Right lobe of liver (tissue), 6 donors: ENCODE measurements at regions not wholly inside any gene's neighbourhood (a gene's known extent, or its start where the extent isn't known, plus 50 kb on each side); places are given as distances from the start of the nearest gene placed in this dataset.

Experiments used
- ATAC-seq, 4 donors: fragments of 200-7000 bp; cut with Tn5 transposase; one replicate each; pipeline ENCODE4 v1.9.1; 2020; ENCODE audit warnings: mild to moderate bottlenecking in 4 of 4, moderate library complexity in 4 of 4
- DNase-seq, 3 donors: peaks; one replicate each; pipeline ENCODE4 v3.0.0-alpha.2; 2020
- H3K27ac ChIP-seq, 3 donors: fragments of 200-600 bp; one replicate each; pipeline ENCODE4 v1.8.0; 2022
- H3K27me3 ChIP-seq, 2 donors: fragments of 200-600 bp; one replicate each; pipeline ENCODE4 v1.8.0; 2022
- H3K36me3 ChIP-seq, 4 donors: fragments of 200-600 bp; sonication (generic) in 1 of 4; one replicate each; pipeline versions ENCODE4 v1.5.1 to v1.8.0; 2017 to 2022; ENCODE audit warnings: control low read depth in 1 of 4
- H3K4me1 ChIP-seq, 4 donors: fragments of 200-600 bp; sonication (generic) in 1 of 4; one replicate each; pipeline versions ENCODE4 v1.5.1 to v1.8.0; 2017 to 2022; ENCODE audit warnings: control low read depth in 1 of 4
- H3K4me3 ChIP-seq, 3 donors: fragments of 200-600 bp; one replicate each; pipeline ENCODE4 v1.8.0; 2022
- H3K9me3 ChIP-seq, 4 donors: fragments of 200-600 bp; sonication (generic) in 1 of 4; one replicate each; pipeline versions ENCODE4 v1.5.1 to v1.8.0; 2017 to 2022; ENCODE audit warnings: control low read depth in 1 of 4
- POLR2A ChIP-seq: fragments of 450-650 bp; IDR thresholded peaks from one replicate; pipeline ENCODE4 v1.6.1; 2017; ENCODE audit warnings: antibody characterized with exemption, mild to moderate bottlenecking
- WGBS: methylation state at CpG from one replicate; pipeline ENCODE4 v1.1.6; 2018; ENCODE audit warnings: low coverage, low lambda C conversion rate; ENCODE audit not compliant: insufficient coverage; ENCODE audit errors: missing lambda C conversion rate; 5-methylcytosine and 5-hydroxymethylcytosine counted together
- intact Hi-C, 2 donors: fragments of 100-400 bp; cut with DNase I; formaldehyde crosslinking; loops; one replicate each; pipeline versions ENCODE4 v1.11.2 to v1.14.1; 2022
- TF ChIP-seq, protein P1 (sequence below), 4 donors: fragments of 200-600 bp in 3 of 4; fragments of 450-650 bp in 1 of 4; IDR thresholded peaks; one replicate each; pipeline versions ENCODE4 v1.5.1 to v1.8.0; 2016 to 2022; ENCODE audit warnings: antibody characterized with exemption in 4 of 4, mild to moderate bottlenecking in 2 of 4
- donor health status: DM: no; HTN: yes; CAD: no.
- donor health status: DM: no; HTN: no; CAD: no.
- donor health status: DM: no; HTN: no; CAD: no.
- donor health status: DM: no; HTN: yes; CAD: no.
- donor health status: DM: no; HTN: yes; CAD: no.

DNA sequence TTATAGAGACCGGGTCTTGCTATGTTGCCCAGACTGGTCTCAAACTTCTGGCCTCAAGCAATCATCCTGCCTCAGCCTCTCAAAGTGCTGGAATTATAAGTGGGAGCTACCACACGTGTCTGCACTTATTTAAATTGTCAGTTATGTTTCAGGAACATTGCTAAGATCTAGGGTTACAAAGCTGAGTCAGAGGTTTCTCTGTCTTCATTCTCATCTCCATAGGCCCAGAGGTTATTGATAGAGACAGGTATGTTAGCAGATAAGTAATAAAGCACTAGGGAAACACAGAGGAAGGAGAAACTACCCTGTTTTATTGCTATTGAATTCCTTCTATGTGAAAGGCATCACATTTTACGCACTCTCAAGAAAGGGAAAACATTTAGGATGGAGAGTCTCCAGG lies 214.1 kb downstream of the REEP3 start:
- H3K27me3 ChIP-seq: no peaks in the 10 kb centered on the region
- ATAC-seq: no peak
- no peak for DNase-seq
- intact Hi-C loops: no loop called here
- H3K36me3 ChIP-seq: no peaks in the 10 kb centered on the region
- H3K27ac ChIP-seq: no peak overlapping the region
- H3K4me1 ChIP-seq: peaks cover 0 to 5% (median 0%) of the 10 kb centered on the region in 4 donors
- H3K4me3 ChIP-seq: no peak overlapping the region
- no peaks in the 10 kb centered on the region for H3K9me3 ChIP-seq
- WGBS: 80% methylated on average over 3 of the region's 3 CpGs
- TF ChIP-seq, protein P1, sequence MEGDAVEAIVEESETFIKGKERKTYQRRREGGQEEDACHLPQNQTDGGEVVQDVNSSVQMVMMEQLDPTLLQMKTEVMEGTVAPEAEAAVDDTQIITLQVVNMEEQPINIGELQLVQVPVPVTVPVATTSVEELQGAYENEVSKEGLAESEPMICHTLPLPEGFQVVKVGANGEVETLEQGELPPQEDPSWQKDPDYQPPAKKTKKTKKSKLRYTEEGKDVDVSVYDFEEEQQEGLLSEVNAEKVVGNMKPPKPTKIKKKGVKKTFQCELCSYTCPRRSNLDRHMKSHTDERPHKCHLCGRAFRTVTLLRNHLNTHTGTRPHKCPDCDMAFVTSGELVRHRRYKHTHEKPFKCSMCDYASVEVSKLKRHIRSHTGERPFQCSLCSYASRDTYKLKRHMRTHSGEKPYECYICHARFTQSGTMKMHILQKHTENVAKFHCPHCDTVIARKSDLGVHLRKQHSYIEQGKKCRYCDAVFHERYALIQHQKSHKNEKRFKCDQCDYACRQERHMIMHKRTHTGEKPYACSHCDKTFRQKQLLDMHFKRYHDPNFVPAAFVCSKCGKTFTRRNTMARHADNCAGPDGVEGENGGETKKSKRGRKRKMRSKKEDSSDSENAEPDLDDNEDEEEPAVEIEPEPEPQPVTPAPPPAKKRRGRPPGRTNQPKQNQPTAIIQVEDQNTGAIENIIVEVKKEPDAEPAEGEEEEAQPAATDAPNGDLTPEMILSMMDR (IDR thresholded peaks at IDR 0.05): no peak
- no peak for TF ChIP-seq POLR2A

DNA sequence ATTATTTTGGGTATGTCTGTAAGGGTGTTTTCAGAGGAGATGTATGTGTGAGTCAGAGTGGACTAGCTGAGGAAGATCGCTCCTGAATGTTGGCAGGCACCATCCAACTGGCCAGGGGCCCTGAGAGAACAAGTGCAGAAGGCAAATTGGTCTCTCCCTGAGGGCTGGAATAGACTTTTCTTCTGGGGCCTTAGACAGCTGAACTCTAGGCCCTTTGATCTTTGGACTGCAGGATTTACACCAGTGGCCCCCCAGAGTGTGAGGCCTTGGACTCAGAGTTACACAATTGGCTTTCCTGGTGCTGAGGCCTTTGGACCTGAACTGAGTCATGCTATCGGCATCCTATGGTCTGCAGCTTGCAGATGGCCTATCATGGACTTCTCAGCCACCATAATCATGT lies 217.2 kb downstream of the REEP3 start:
- intact Hi-C loops: no loop called here
- ATAC-seq: peak; percentile 94 to 100 (median 97)

DNA sequence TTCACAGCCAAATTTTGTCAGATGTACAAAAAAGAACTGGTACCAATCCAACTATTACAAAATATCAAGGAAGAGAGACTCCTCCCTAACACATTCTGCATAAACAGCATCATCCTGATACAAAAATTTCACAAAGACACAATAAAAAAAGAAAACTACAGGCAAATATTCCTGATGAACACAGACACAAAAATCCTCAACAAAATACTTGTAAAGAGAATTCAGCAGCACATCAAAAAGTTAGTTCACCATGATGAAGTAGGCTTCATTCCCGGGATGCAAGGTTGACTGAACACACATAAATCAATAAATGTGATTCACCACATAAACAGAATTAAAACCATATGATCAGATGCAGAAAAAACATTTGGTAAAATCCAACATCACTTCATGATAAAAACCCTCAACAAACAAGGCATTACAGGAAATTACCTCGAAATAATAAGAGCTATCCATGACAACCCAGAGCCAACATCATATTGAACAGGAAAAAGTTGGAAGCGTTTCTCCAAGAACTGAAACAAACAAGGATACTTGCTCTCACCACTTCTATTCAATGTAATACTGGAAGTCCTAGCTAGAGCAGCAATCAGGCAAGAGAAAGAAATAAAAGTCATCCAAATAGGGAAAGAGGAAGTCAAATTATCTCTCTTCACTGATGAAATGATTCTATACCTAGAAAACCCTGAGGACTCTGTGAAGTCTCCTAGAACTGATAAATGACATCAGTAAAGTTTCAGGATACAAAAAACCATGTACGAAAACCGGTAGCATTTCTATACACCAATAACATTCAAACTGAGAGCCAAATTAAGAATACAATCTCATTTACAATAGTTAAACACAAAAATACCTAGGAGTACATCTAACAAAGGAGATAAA lies 223.1 kb downstream of the REEP3 start:
- H3K4me1 ChIP-seq: no peaks in the 10 kb centered on the region
- ATAC-seq (peak in 3 of 4 donors; percentile 33 to 92 (median 68)), DNase-seq (no peak)
- no peaks in the 10 kb centered on the region for H3K9me3 ChIP-seq
- intact Hi-C loops: no loop called here
- no peak for TF ChIP-seq POLR2A
- TF ChIP-seq, protein P1 (IDR thresholded peaks at IDR 0.05): no peak
- H3K4me3 ChIP-seq: no peak overlapping the region
- no peaks in the 10 kb centered on the region for H3K36me3 ChIP-seq
- no peaks in the 10 kb centered on the region for H3K27me3 ChIP-seq
- 61% methylated on average over 5 of the region's 5 CpGs for WGBS
- H3K27ac ChIP-seq: no peak overlapping the region

More for the DNA sequence above, 217.2 kb downstream of the REEP3 start:
- Histone ChIP-seq H3K27me3 (no peaks in the 10 kb centered on the region), H3K4me3 (no peak overlapping the region), H3K36me3 (no peaks in the 10 kb centered on the region), H3K9me3 (no peaks in the 10 kb centered on the region), H3K4me1 (peaks cover 0 to 5% (median 0%) of the 10 kb centered on the region in 4 donors), H3K27ac (peak overlapping the region in 1 of 3 donors; percentile 44)
- DNase-seq: peak; percentile 61 to 62 (median 62)
- TF ChIP-seq, protein P1 (IDR thresholded peaks at IDR 0.05): no peak
- no peak for TF ChIP-seq POLR2A
- whole genome bisulfite sequencing: no CpG with 5 or more reads among the region's 2 CpGs

DNA sequence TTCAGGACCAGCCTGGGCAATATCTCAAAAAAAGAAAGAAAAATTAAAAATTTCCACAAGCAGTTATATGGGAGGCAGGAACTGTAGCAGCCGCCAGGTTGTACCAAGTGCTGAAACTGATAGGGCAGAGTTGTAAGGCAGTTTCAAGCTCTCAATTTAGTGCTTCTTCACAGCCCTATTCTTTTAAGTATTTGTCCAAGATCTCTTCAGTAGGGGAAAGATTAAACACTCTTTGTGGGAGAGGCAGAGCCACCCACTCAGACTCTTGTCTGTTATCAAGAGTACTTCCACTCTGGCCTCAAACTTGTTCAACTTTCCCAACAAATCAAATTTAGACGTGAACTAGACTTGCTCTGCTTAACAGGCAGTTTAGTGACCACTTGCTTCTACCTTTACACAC lies 228.7 kb downstream of the REEP3 start:
- DNase-seq (no peak), ATAC-seq (no peak)
- Histone ChIP-seq H3K27me3 (no peaks in the 10 kb centered on the region), H3K4me3 (no peak overlapping the region), H3K9me3 (no peaks in the 10 kb centered on the region), H3K36me3 (no peaks in the 10 kb centered on the region), H3K4me1 (no peaks in the 10 kb centered on the region), H3K27ac (no peak overlapping the region)
- intact Hi-C loops: no loop called here
- TF ChIP-seq, protein P1 (IDR thresholded peaks at IDR 0.05): no peak
- no peak for TF ChIP-seq POLR2A
- whole genome bisulfite sequencing: 71% methylated on average over 2 of the region's 2 CpGs
